HTR-8/SVneo (cell line): ENCODE measurements at regions not wholly inside any gene's neighbourhood (a gene's known extent, or its start where the extent isn't known, plus 50 kb on each side); places are given as distances from the start of the nearest gene placed in this dataset.
A peak's percentile ranks its signal among the peaks of the same experiment; 100 is the strongest.
"Not testable (repeated sequence)": the region's sequence is repeated elsewhere in the genome, so short reads cannot be mapped to it uniquely, and the experiment has no call there.

Experiments
- DNase-seq: peaks from one replicate; pipeline ENCODE4 v3.0.0; 2011; ENCODE audit warnings: low spot score, mixed read lengths; ENCODE audit not compliant: insufficient read length
- FAIRE-seq: peaks from 2 replicates; lab custom pipeline; 2011; peaks lifted over from hg19 to GRCh38; lab: Jason Lieb, UNC

GRCh38 chr2:223273995-223274394 lies 222.0 kb downstream of the KCNE4 start:
- FAIRE-seq (no peak), DNase-seq (no peak)

- no peak for FAIRE-seq
These were observed 230.2 kb downstream of the KCNE4 start for GRCh38 chr2:223282221-223282620.

GRCh38 chr2:223283329-223283728 lies 231.3 kb downstream of the KCNE4 start:
- DNase-seq (no peak), FAIRE-seq (no peak)

More at GRCh38 chr2:223282221-223282620, 230.2 kb downstream of the KCNE4 start:
- no peak for DNase-seq

GRCh38 chr2:223283771-223284170 lies 231.8 kb downstream of the KCNE4 start:
- DNase-seq (no peak), FAIRE-seq (no peak)

- no peak for FAIRE-seq
- DNase-seq, result no peak
These were observed 233.6 kb downstream of the KCNE4 start for GRCh38 chr2:223285370-223286265.

- FAIRE-seq (no peak), DNase-seq (no peak)
These were observed 242.8 kb downstream of the KCNE4 start for GRCh38 chr2:223294756-223295155.

GRCh38 chr2:223297788-223298187 lies 245.8 kb downstream of the KCNE4 start:
- FAIRE-seq (no peak), DNase-seq (no peak)

- FAIRE-seq, result not testable (repeated sequence)
These were observed 246.3 kb downstream of the KCNE4 start for GRCh38 chr2:223298329-223298728.

GRCh38 chr2:223300326-223300725 lies 248.3 kb downstream of the KCNE4 start:
- no peak for FAIRE-seq
- DNase-seq, result no peak

More at GRCh38 chr2:223298329-223298728, 246.3 kb downstream of the KCNE4 start:
- DNase-seq, result not testable (repeated sequence)

GRCh38 chr2:223306371-223306770 lies 254.4 kb downstream of the KCNE4 start:
- FAIRE-seq (peak; percentile 82), DNase-seq (no peak)

- DNase-seq (no peak), FAIRE-seq (no peak)
These were observed 260.1 kb downstream of the KCNE4 start for GRCh38 chr2:223311889-223312680.

- FAIRE-seq, result no peak
- no peak for DNase-seq
These were observed 261.1 kb downstream of the KCNE4 start for GRCh38 chr2:223313101-223313500.

GRCh38 chr2:223314811-223315210 lies 262.8 kb downstream of the KCNE4 start:
- no peak for FAIRE-seq
- no peak for DNase-seq

- DNase-seq (no peak), FAIRE-seq (no peak)
These were observed 263.8 kb downstream of the KCNE4 start for GRCh38 chr2:223315813-223316212.

GRCh38 chr2:223316342-223316741 lies 264.4 kb downstream of the KCNE4 start:
- DNase-seq, result no peak
- no peak for FAIRE-seq

GRCh38 chr2:223319601-223320000 lies 267.6 kb downstream of the KCNE4 start:
- no peak for FAIRE-seq
- no peak for DNase-seq

- no peak for FAIRE-seq
- no peak for DNase-seq
These were observed 272.4 kb downstream of the KCNE4 start for GRCh38 chr2:223324402-223324801.

- FAIRE-seq (no peak), DNase-seq (no peak)
These were observed 273.6 kb downstream of the SCG2 start for GRCh38 chr2:223328578-223328977.

GRCh38 chr2:223330747-223331146 lies 271.4 kb downstream of the SCG2 start:
- FAIRE-seq, DNase-seq: not testable (repeated sequence)

- FAIRE-seq (no peak), DNase-seq (no peak)
These were observed 264.1 kb downstream of the SCG2 start for GRCh38 chr2:223338016-223338415.

- FAIRE-seq (peak; percentile 23), DNase-seq (no peak)
These were observed 245.1 kb downstream of the SCG2 start for GRCh38 chr2:223357076-223357475.
